ENCODE measurements at regions not wholly inside any gene's neighbourhood (a gene's known extent, or its start where the extent isn't known, plus 50 kb on each side); places are given as distances from the start of the nearest gene placed in this dataset.
"Not testable (repeated sequence)": the region's sequence is repeated elsewhere in the genome, so short reads cannot be mapped to it uniquely, and the experiment has no call there.

DNA sequence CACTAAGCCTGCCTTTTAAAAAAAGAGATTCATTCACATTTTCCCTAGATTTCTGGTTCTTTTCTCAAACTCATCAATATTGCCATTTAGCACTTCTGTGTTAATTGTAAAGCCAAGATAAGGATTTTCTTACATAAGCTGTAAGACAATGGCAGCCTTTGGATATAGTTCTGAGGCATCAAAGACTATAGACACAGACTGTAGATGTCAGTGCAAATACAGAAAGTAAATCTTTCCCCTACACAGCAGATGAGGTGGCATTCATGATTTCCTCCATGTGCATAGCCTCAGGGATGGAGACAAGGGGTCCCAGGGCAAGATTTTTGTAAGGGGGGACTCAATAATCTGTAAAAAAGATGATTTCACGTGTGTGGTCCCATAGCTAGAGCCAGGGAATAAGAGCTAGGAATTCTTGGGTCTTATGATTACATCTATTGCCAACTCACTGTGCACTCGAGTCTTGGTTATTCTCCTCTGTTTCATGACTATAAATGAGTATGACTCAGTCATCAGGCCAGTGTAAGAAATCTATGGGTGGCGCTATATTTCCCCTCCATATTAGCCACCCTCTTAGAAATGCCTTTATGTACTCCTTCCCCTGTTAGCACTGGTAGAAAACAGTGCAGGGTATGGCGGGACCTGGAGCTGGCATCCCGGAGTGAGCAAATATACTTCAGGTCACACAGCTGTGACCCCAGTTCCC, 207.5 kb downstream of the EXOC5 start:
- DNase-seq = no peak

DNA sequence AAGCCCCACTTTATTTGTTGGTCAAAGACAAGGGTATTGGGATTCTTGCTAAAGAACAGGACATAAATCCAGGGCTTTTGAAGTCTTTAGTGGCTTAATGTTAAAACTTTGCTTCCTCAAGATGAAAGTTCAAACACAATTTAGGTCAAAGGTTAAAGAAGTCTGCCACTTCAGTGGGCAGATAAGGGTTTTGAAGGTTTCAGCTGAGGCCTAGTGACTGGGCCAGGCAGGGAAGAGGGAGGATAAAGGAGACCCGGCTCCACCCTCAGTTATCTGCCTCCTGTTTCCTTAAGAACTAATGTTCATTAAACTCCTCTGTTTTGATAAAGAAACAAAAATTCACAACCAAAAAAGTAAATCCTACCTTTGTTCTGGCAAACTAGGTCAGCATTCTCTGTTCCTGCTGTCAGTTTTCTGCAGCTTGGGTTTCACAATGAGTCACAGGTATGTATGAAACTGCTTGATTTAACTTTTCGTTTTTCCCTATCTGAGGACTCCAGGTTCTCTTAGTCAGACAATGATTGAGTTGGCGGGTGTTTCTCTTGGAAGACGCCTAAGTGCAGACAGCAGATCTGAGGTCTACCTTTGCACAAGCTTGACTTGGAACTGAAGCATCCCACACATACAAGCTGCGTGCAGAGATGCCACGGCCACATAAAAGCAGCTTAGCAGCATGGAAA, 208.3 kb downstream of the EXOC5 start:
- DNase-seq = peak; percentile 2

DNA sequence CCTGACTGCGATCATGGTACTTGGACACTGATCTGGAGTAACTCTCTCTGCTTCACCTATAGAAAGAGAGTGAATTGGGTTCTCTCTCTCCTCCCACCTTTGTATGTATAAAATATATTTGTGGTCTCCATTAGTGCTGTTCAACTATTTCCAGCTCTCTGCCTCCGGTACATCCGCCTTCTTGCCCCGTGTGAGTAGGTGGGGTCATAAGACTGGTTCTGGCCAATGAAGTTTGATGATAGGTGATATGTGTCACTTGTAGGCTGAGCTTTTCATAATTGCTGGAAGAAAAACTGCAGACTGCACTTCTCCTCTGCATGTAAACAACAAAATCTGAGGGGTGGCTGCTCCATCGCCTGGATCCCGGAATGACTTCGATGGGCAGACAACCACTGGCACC, 210.4 kb downstream of the EXOC5 start:
- no peak for DNase-seq

DNA sequence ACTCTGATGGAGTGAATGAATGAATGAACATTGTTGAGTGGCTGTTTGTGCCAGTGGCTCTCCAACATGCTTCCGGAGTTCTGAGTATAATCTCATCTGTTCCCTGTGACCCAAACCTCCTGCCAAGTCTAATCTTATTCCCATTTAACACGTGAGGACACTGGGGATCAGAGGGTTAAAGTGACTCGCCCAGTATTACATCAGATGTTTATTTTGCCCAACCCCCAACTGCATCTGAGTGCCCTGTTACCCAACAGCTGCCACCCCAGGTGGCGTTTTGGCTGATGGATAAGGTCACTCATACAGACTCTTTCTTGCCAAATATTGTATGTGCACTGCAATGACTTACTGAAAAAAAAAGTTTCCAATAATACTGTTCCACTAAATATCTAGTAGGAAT, 210.9 kb downstream of the EXOC5 start:
- DNase-seq = peak; percentile 2

DNA sequence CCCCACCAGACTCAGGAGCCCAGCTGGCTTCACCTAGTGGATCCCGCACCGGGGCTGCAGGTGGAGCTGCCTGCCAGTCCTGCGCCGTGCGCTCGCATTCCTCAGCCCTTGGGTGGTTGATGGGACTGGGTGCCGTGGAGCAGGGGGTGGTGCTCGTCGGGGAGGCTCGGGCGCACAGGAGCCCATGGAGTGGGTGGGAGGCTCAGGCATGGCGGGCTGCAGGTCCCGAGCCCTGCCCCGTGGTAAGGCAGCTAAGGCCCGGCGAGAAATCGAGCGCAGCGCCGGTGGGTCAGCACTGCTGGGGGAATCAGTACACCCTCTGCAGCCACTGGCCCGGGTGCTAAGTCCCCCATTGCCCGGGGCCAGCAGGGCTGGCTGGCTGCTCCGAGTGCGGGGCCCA, 212.2 kb downstream of the EXOC5 start:
- not testable (repeated sequence) for DNase-seq

DNA sequence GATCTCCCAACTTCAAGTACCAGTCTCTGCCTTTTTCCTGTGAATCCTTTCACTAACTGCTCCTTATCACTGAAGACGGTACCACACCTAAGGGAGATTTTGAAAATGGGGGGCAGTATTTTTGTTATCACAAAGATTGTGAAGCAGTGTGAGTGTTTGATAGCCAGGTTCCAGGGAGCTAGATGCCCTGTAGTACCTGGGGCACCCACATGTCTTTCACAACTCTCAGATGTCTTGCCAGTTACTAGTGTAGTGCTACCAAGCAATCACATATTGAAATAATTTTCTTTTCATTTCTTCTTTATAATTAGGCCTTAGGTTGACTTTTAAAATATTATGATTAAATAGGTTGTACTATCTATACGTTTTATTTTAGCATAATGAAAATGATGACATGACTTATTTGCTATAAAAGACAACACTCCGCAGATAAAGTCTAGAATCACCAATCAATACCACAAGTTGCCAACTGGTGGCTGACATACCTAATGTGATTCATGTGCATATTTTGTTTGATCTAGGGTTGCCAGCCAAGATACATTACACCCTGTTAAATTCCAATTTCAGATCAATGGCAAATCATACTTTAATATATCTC, 215.9 kb downstream of the EXOC5 start:
- DNase-seq = no peak

DNA sequence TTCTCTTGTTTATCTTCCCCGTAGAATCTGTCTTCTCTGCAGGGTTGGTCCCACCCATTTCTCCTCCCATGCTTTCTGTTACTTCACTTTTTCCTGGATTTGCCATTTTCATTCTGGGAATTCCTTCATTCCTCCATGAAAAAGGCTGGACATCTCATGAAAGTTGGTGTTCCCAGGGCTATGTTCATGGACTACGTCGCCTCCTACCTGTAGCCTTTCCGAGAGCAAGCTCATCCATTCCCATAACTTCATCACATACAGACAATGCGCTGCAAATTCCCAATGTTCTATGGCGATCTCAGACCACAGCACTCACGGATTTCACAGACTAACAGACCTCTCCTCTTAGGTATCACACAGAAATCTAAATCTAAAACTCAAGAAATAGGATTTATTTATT, 217.1 kb downstream of the EXOC5 start:
- no peak for DNase-seq

DNA sequence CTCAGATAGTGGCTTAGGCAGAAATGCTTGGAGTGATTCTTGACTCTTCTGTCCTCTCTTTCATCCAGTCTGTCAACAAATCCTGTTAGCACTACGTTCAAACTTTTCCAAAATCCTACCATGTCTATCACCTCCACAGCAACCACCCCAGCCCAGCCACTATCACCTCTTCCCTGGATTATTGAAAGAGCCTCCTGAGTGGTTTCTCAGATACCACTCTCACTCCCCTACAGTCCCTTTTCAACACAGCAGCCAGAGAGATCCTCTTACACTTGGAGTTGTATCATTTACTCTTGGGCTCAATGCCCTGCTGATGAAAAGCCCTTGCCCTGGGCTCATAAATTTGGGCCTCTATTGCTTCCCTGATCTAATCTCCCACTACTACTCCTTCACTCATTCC, 218.9 kb downstream of the EXOC5 start:
- no peak for DNase-seq

DNA sequence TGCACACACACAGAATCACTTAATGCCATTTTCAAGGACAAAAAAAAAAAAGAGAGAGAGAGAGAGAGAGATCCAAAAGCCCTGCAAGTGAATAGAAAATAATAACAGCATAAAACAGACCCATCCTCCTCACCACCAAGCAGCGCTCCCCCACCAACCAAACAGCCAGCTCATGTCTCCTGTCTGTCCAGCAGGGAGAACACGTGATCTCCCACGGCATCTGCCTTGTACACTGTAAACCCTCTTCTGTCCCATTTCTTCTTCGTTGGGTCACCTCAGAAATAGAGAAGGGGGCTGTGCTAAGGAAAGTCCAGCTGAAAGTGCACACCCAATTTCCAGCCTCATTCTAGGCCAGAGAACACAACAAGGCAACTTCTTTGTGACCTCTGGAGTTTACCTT, 222.5 kb downstream of the EXOC5 start:
- DNase-seq = no peak

DNA sequence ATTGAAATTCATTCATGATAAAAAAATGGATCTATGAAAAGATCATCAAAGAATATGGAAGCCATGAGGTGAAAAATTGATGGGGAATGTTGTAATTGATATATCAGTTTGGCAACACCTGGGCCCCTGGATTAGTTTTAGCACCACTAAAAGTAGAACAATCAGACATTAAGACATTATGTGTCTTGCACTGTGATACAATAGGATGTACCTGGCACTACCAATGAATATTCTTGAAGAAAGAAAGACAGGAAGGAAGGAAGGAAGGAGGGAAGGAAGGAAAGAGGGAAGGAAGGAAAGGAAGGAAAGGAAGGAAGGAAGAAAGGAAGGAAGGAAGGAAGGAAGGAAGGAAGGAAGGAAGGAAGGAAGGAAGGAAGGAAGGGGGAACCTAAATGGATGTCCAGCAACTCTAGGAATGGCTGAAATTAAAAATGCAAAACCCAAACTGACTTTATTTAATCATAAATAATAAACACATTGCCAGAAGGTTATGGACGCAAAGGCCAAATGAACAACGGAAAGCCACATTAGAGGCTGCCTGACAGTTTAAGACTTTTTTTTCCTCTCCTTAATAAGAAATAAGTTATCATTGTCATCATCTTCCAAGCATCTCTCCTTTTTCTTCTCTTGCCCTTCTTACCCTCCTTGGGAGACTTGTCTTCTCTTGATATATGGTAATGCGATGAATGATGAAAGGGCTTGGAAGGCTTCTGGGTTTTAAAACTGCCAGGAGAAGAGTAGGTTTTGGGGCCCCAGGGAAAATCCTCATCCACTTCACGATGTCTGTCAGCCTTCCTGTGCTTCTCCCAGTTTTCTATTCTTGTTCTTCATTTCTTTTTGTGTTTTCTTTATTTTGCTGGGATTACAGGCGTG, 224.4 kb downstream of the EXOC5 start:
- not testable (repeated sequence) for DNase-seq

DNA sequence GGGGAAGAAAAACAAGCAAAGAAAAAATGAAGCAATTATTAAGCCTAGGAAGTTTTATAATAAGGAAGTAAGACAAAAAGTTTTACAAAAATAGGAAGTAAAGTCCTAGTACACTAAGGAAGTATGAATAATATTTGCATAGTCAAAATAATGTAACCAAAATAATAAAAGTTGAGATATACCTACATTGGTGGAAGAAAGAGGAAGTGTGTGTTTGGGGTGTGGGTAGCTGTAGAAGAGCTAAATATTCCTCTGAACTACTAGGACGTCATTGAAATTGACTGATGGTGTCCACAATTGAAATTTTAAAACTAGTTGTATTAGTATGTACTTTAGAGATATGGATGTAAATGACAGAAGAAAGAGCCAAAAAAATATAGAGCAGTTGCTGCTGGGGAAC, 228.4 kb upstream of the OTX2 start:
- no peak for DNase-seq

DNA sequence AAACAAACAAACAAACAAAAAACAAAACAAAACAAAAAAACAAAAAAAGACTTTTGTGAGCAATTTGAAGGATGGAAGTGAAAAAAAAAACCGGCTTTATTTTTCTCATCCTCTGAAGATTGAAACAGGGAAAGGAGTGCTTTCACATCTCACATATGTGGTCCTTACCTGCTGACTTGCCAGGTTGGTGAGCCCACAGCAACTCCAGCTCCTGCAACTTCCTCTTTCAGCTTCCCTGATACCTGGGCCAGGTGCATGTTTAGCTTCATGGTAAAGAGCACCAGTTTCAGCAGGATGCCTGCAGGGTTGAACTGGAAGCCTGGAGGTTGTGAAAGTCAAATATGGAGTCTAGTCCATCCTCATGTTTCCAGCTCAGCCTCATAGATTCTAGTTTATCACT, 221.2 kb upstream of the OTX2 start:
- no peak for DNase-seq

DNA sequence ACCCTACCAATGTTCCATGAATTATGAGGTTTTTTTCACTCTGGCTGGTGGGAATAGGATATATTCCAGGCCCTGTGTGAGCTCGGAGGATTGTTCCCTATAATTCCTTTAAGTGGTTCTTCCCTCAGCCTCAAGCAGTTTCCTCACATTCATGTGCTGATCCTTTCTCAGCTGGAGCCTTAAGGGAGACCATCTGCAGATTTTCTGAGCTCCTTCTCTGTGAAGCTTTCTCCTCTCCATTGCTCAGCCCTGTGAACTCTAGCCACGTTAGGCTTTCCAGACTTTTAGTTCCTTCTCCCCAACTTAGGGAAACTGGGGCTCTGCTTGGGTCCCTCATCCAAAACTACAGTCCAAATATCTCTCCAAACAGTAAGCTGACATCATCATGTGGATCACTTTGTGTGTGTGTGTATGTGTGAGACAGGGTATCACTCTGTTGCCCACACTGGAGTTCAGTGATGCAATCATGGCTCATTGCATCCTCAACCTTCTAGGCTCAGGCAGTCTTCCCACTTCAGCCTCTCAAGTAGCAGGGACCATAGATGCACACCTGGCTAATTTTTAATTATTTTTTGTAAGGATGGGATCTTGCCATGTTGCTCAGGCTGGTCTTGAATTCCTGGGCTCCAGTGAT, 219.5 kb upstream of the OTX2 start:
- no peak for DNase-seq

DNA sequence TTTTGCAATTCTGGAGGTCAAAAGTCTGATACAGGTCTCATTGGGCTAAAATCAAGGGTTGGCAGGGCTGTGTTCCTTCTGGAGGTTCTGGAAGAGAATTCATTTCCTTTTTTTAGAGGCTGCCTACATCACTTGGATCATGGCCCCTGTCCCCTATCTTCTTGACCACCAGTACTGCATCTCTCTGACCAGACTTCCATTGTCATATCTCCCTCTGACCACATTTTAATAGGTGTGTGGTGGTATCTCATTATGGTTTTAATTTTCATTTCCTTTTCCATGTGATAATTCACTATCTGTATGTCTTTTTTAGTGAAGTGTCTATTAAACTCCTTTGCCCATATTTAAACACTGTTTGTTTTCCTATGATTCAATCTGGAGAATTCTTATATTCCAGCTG, 215.2 kb upstream of the OTX2 start:
- no peak for DNase-seq

DNA sequence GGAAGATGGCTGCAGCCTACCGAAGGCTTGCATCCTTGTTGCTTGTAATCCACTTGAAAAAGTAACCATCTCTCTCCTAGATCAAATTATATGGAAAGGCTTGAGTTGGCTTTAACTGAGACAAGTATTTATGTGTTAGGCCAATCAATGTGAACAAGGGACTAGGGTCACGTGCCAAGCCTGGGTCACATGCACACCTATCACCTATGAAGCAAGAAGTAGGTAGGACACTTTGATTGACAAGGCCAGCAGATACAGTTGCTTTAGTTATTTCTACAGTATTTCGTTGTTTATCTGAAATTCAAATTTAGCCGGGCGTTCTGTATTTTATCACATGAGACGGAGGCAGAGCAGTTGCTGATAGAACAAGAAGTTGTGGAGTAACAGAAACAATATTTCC, 212.3 kb upstream of the OTX2 start:
- DNase-seq = no peak

DNA sequence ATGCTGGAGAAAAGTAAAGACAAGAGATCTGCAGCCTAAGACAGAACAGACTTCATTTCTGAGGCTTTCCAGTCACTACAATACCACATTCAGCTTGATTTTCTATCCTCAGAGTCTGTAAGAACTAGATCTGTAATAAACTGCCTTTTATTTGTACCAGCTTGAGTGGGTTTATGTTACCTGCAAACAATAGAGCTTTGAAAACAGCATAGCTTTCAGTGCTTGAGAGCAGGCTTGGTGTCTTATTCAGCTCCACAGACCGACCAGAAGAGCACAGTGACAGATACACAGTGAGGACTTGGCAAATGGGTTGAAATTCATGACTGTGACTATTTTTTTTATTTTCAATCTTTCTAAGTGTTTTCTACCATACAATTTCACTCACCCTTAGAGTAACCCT, 207.8 kb upstream of the OTX2 start:
- no peak for DNase-seq

DNA sequence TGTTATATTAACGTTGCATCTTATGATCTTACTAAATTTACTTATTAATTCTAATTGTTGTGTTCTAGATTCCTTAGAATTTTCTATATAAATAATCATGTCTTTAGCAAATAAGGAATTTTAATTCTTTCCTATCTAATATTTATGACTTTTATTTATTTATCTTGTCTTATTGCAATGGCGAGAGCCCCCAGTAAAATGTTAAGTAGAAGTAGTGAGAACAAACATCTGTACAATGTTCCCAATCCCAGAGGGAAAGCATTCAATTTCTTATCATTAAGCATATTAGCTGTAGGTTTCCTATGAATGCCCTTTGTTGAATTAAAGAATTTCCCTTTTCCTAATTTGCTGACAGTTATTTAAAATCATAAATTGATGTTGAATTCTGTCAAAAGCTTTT, 203.7 kb upstream of the OTX2 start:
- DNase-seq = no peak

DNA sequence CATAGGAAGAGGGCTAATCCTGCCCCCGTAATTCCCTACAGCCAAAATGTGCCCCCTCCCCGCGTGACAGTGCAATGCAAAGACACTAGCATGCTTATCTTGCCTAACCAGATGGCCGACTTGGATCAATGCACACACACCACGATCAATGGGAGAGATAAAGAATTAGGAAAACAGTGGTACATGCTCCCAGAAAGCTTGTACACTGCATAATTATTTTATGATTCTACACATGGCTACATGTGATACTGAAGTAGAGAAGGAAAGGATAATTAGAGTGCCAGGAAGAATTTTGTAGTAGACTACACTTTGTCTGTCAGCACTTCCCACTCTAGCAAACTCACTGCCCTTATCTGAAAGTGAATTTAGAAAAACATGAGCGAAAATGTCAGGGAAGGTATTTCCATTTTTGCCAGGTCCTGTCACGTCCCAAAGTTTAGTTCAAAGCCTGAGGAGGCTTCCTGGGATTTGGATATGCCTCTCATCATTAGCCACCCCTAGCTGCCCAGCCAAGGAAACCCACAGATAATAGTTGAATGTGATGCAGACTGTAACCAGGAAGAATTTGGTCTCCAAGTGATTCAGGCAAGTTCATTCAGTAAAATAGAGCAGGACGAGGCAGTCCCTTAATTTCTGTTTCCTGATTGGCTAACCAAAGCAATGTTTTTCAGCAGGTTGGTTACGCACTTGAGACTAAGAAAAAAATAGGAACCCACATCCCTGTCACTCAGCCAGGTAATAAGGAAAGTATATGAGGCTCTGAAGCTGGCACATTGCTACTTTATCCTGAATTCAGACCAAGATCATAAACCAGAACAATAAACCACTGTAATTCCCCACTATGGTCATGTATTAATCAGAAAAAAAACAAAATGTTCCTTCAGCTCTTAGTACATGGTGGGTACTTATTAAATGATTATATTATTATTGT, 199.6 kb upstream of the OTX2 start:
- no peak for DNase-seq

DNA sequence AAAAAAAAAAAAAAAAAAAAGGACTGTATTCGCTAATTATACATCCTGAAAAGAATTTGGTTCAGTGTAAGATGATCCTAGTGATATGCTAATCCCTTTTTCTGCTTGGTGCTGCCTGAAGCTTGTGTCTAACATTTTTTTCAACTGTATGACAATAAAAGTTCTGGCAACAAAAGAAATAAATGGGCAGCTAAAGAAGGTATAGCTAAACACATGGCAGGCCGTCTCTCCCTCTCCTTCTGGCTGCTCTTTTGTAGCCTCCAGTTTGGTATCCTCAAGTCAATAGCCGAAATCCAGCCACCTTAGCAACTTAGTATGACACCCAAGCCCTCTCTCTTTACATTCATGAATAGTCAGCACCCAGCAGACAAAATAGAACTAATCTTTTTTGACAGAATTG, 198.3 kb upstream of the OTX2 start:
- DNase-seq = peak; percentile 7

DNA sequence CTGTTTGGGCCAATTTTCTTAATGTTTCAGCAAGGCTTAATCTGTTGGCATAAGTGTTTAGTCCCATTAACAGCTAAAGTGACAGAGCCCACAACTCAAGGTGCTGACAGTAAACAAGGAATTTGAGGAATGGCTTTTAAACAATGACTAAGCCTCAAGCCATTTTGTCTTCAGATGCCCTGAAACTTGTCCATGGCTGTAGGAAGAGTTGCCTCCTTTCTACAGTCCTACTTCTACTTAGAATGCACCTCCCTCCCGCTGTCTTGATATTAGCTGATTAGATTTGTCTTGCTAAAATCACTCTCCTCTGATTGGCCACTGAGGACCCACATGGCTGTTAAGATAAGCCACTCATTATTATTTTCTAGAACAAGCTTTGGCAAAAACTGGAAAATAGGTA, 188.4 kb upstream of the OTX2 start:
- DNase-seq = no peak

Data from muscle of arm (tissue), 1 donor.